Cardiac muscle cell (in vitro differentiated cells and primary cell): ENCODE measurements at regions not wholly inside any gene's neighbourhood (a gene's known extent, or its start where the extent isn't known, plus 50 kb on each side); places are given as distances from the start of the nearest gene placed in this dataset.

Experiments
- DNase-seq, 2 donors: peaks; one replicate each; pipeline versions ENCODE4 v3.0.0 to v3.0.0-alpha.2; 2010 to 2017; ENCODE audit warnings: low read depth in 1 of 2, low spot score in 1 of 2
- H3K27ac ChIP-seq: fragments of 200-600 bp; sonication (generic); 2 replicates; pipeline ENCODE4 v1.5.1; 2016
- H3K27me3 ChIP-seq: fragments of 200-600 bp; sonication (generic); 2 replicates; pipeline ENCODE4 v1.6.0; 2016; ENCODE audit warnings: control low read depth
- H3K36me3 ChIP-seq: fragments of 200-600 bp; sonication (generic); 2 replicates; pipeline ENCODE4 v1.5.1; 2016; ENCODE audit warnings: control low read depth
- H3K4me1 ChIP-seq: fragments of 200-600 bp; sonication (generic); 2 replicates; pipeline ENCODE4 v1.8.1; 2017; ENCODE audit warnings: low read depth, mild to moderate bottlenecking, mixed run types
- H3K4me3 ChIP-seq: fragments of 200-600 bp; sonication (generic); 2 replicates; pipeline ENCODE4 v1.5.1; 2016; ENCODE audit warnings: mild to moderate bottlenecking
- H3K9me3 ChIP-seq: fragments of 200-600 bp; sonication (generic); 2 replicates; pipeline ENCODE4 v1.5.1; 2017; ENCODE audit warnings: low read depth, mild to moderate bottlenecking, control low read depth
- TF ChIP-seq, protein P1 (sequence below): IDR thresholded peaks from 2 replicates; pipeline ENCODE4 v1.5.1; 2012; ENCODE audit warnings: low read depth, mild to moderate bottlenecking, low read length

DNA sequence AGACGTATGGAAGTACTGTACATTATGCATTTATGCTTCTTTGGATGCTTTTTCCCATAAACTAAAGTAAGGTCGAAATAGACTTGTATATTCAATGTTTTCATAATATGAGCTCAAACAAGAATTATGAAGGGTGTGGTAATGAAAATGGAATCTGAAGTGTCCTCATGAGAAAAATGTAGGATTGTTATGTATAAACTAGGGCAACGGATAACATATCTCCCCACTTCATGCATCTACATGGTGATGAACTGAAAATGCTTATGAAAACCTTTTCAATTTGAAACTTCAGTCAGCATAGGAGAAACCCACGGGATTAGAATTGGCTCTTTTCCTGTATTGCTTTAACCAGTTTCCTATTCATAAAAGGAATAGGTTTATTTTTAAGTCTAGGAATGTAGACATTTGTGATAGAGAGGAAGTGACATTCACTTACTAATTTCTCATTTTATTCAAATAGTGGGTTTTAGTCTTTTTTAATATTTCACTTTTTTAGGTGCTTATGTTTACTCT, 608.2 kb upstream of the GCFC2 start:
- Histone ChIP-seq H3K4me3 (no peak overlapping the region), H3K4me1 (no peaks in the 10 kb centered on the region), H3K27me3 (no peaks in the 10 kb centered on the region), H3K27ac (no peak overlapping the region), H3K9me3 (no peaks in the 10 kb centered on the region), H3K36me3 (no peaks in the 10 kb centered on the region)
- TF ChIP-seq, protein P1, sequence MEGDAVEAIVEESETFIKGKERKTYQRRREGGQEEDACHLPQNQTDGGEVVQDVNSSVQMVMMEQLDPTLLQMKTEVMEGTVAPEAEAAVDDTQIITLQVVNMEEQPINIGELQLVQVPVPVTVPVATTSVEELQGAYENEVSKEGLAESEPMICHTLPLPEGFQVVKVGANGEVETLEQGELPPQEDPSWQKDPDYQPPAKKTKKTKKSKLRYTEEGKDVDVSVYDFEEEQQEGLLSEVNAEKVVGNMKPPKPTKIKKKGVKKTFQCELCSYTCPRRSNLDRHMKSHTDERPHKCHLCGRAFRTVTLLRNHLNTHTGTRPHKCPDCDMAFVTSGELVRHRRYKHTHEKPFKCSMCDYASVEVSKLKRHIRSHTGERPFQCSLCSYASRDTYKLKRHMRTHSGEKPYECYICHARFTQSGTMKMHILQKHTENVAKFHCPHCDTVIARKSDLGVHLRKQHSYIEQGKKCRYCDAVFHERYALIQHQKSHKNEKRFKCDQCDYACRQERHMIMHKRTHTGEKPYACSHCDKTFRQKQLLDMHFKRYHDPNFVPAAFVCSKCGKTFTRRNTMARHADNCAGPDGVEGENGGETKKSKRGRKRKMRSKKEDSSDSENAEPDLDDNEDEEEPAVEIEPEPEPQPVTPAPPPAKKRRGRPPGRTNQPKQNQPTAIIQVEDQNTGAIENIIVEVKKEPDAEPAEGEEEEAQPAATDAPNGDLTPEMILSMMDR, result no peak
- no peak for DNase-seq

DNA sequence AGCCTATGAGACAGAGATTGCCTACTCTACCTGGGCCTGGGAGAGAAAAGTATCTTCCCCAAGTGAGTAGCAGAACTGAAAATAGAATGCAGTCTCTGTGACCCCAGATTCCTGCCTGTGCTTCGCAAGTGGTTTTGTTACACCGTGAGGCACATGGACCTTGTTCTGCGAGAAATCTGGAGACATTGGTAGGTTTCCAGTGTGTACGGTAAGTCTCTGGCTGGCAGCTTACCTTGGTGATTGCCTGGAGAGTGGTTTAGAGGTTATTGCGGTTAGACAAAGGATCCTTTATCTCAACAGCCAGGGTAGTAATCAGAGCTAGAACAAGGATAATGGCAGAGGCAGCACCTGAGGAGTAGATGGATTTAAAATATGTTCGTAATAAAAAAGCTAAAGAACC, 606.0 kb upstream of the GCFC2 start:
- no peak overlapping the region for H3K27ac ChIP-seq
- H3K36me3 ChIP-seq, result no peaks in the 10 kb centered on the region
- TF ChIP-seq, protein P1, result no peak
- H3K4me3 ChIP-seq, result no peak overlapping the region
- no peaks in the 10 kb centered on the region for H3K4me1 ChIP-seq
- no peak for DNase-seq
- H3K27me3 ChIP-seq, result no peaks in the 10 kb centered on the region
- H3K9me3 ChIP-seq, result no peaks in the 10 kb centered on the region

DNA sequence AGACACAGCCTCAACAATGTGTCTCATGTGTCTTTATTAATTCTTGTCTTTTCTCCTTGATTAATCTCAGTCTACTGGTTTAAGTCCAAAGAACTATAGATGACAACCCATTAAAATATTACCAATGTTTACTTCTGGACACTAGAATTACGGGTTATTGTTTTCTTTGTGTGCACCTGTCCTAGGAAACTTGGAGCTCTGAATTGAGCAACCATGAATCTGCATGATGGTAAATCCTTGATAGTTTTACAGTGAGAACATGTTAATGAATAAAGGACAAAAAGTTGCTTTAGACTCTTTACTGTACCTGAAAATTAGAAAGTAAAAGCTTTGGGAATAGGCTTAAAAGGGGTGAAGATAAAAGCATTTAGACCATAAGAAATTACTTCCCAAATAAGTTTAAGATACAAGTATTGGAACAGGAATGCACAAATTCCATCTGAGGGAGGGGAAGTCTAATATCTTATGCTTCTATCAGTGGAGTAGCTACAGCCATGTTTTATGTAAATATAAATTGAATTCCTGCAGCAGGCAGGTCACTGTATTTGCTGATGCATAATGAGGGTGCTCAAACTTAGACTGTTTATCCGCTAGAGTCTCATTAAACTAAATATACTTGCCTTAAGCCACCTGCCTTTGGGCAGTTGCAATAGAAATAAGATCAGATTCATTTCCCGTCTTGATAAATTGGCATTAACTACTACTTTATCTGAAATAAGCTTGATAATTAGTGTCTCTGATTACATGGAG, 603.7 kb upstream of the GCFC2 start:
- DNase-seq, result no peak
- H3K27ac ChIP-seq, result no peak overlapping the region
- no peak overlapping the region for H3K4me3 ChIP-seq
- no peaks in the 10 kb centered on the region for H3K36me3 ChIP-seq
- TF ChIP-seq, protein P1, result no peak
- H3K27me3 ChIP-seq, result no peaks in the 10 kb centered on the region
- H3K4me1 ChIP-seq, result no peaks in the 10 kb centered on the region
- no peaks in the 10 kb centered on the region for H3K9me3 ChIP-seq

DNA sequence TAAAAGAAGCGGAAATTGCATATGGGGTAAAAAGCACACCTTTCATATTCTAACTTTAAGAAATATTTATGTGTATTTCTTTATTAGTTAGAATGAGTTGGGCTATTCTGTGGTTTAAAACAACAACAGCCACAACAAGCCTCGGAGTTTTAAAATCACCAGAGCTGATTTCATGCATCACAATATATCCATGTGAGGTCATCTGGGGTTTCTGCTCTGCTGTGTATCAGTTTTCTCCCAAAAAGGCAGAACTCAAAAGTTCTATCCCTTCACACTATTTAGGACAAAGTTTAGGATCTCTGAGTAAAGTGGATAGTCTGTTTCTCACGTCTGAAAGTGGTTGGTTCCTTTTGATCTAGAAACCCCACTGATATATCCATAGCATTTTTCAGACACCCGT, 601.5 kb upstream of the GCFC2 start:
- Histone ChIP-seq H3K27me3 (no peaks in the 10 kb centered on the region), H3K4me3 (no peak overlapping the region), H3K4me1 (no peaks in the 10 kb centered on the region), H3K27ac (no peak overlapping the region), H3K36me3 (no peaks in the 10 kb centered on the region), H3K9me3 (no peaks in the 10 kb centered on the region)
- no peak for DNase-seq
- TF ChIP-seq, protein P1, result no peak

DNA sequence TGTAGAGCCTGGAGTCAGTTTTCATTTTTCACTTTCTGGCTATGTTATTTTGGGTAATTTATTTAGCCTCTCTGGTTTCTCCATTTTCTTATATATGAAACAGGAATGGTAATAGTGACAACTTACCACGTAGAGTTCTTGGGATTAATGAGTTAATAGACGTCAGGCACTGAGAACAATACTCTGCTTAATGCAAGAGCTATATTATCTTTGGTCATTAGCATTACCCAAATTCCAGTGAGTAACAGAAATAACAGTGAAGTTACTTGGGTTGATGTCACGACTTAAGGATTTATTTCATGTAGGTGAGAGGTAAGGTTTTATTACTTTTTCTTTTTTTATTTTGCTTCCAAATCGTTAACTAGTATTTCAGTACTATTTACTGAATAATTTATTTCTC, 601.0 kb upstream of the GCFC2 start:
- no peaks in the 10 kb centered on the region for H3K27me3 ChIP-seq
- H3K4me3 ChIP-seq, result no peak overlapping the region
- H3K36me3 ChIP-seq, result no peaks in the 10 kb centered on the region
- no peak overlapping the region for H3K27ac ChIP-seq
- H3K4me1 ChIP-seq, result no peaks in the 10 kb centered on the region
- TF ChIP-seq, protein P1, result no peak
- H3K9me3 ChIP-seq, result no peaks in the 10 kb centered on the region
- no peak for DNase-seq
